Vagina (tissue), 2 donors: ENCODE measurements at regions not wholly inside any gene's neighbourhood (a gene's known extent, or its start where the extent isn't known, plus 50 kb on each side); places are given as distances from the start of the nearest gene placed in this dataset.

ENCODE experiments used
- CTCF ChIP-seq, 3 experiments: fragments of 450-650 bp in 2 of 3; fragments of 200-600 bp in 1 of 3; sonication (generic) in 1 of 3; IDR thresholded peaks; one replicate each; pipeline ENCODE4 v1.5.1; 2017 to 2019; ENCODE audit warnings: antibody characterized with exemption in 3 of 3, mild to moderate bottlenecking in 2 of 3, moderate library complexity in 2 of 3
- POLR2A ChIP-seq, 2 donors: fragments of 450-650 bp; IDR thresholded peaks; one replicate each; pipeline ENCODE4 v1.6.1; 2017; ENCODE audit warnings: antibody characterized with exemption in 2 of 2, mild to moderate bottlenecking in 2 of 2, moderate library complexity in 2 of 2

- no peak for TF ChIP-seq CTCF (IDR thresholded peaks at IDR 0.05)
- no peak for TF ChIP-seq POLR2A (IDR thresholded peaks at IDR 0.05)
Observed at GRCh38 chr5:38673671-38674071, 117.2 kb upstream of the LIFR start.
